AG20443 (cell line): ENCODE measurements at regions not wholly inside any gene's neighbourhood (a gene's known extent, or its start where the extent isn't known, plus 50 kb on each side); places are given as distances from the start of the nearest gene placed in this dataset.

Experiments
- DNase-seq: peaks from one replicate; pipeline ENCODE4 v3.0.0; 2012; ENCODE audit warnings: low spot score, mixed read lengths

GRCh38 chrX:107502316-107502715, 52.9 kb downstream of the FRMPD3 start:
- no peak for DNase-seq

- DNase-seq: no peak
Observed at GRCh38 chrX:107504006-107504405, 54.6 kb downstream of the FRMPD3 start.

- DNase-seq: no peak
Observed at GRCh38 chrX:107505223-107505622, 55.8 kb downstream of the FRMPD3 start.

GRCh38 chrX:107506596-107507031, 57.2 kb downstream of the FRMPD3 start:
- DNase-seq: peak; percentile 11

GRCh38 chrX:107507093-107507743, 57.8 kb downstream of the FRMPD3 start:
- DNase-seq: no peak

GRCh38 chrX:107507744-107508117, 58.3 kb downstream of the FRMPD3 start:
- no peak for DNase-seq

GRCh38 chrX:107508925-107509324, 59.5 kb downstream of the FRMPD3 start:
- DNase-seq: no peak

- DNase-seq: no peak
Observed at GRCh38 chrX:107514944-107515343, 65.5 kb downstream of the FRMPD3 start.

- no peak for DNase-seq
Observed at GRCh38 chrX:107521877-107522586, 72.6 kb downstream of the FRMPD3 start.

- no peak for DNase-seq
Observed at GRCh38 chrX:107522901-107523300, 73.4 kb downstream of the FRMPD3 start.

GRCh38 chrX:107526141-107526540, 76.7 kb downstream of the FRMPD3 start:
- no peak for DNase-seq

GRCh38 chrX:107530141-107530540, 80.7 kb downstream of the FRMPD3 start:
- no peak for DNase-seq

- DNase-seq: peak; percentile 49
Observed at GRCh38 chrX:107537815-107538214, 88.4 kb downstream of the FRMPD3 start.

GRCh38 chrX:107541244-107541643, 87.1 kb upstream of the PRPS1 start:
- no peak for DNase-seq

GRCh38 chrX:107542040-107542439, 86.3 kb upstream of the PRPS1 start:
- no peak for DNase-seq

GRCh38 chrX:107542500-107542899, 85.8 kb upstream of the PRPS1 start:
- DNase-seq: peak; percentile 22

GRCh38 chrX:107547621-107548020, 80.7 kb upstream of the PRPS1 start:
- DNase-seq: no peak

- no peak for DNase-seq
Observed at GRCh38 chrX:107548775-107549174, 79.5 kb upstream of the PRPS1 start.

GRCh38 chrX:107549504-107549903, 78.8 kb upstream of the PRPS1 start:
- DNase-seq: no peak

GRCh38 chrX:107551546-107551945, 76.8 kb upstream of the PRPS1 start:
- DNase-seq: no peak

GRCh38 chrX:107552930-107553329, 75.4 kb upstream of the PRPS1 start:
- no peak for DNase-seq

- DNase-seq: no peak
Observed at GRCh38 chrX:107556967-107557366, 71.3 kb upstream of the PRPS1 start.

GRCh38 chrX:107559506-107559905, 68.8 kb upstream of the PRPS1 start:
- no peak for DNase-seq

GRCh38 chrX:107560041-107560440, 68.3 kb upstream of the PRPS1 start:
- DNase-seq: no peak
